ENCODE measurements at regions not wholly inside any gene's neighbourhood (a gene's known extent, or its start where the extent isn't known, plus 50 kb on each side); places are given as distances from the start of the nearest gene placed in this dataset.

DNA sequence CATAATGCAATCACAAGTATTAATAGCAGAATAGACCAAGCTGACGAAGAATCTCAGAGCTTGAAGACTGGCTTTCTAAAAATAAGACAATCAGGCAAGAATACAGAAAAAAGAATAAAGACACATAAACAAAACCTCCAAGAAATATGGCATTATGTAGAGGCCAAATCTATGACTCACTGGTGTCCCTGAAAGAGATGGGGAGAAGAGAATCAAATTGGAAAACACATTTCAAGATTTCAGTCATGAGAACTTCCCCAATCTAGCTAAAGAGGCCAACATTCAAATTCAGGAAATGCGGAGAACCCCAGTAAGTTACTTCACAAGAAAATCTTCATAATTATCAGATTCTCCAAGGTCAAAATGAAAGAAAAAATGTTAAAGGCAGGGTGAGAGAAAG, 69.0 kb upstream of the PDE7B start:
- no peak for ATAC-seq
- Mint-ChIP-seq H3K27me3 (ENCODE audit: low read depth) (no peaks in the 10 kb centered on the region), H3K27ac (no peak overlapping the region), H3K36me3 (ENCODE audit: low read depth) (no peaks in the 10 kb centered on the region), H3K4me3 (no peak overlapping the region), H3K4me1 (ENCODE audit: low read depth) (no peaks in the 10 kb centered on the region), H3K9me3 (ENCODE audit: insufficient read depth) (no peaks in the 10 kb centered on the region)
- DNase-seq: no peak
- ChIA-PET POLR2A (no interaction called here), CTCF (interaction anchor here (1.2 kb wide), 1 partner anchor 127 kb away, joined by 3 read pairs; no protein-coding TSS in a partner anchor)

- Mint-ChIP-seq H3K9me3 (ENCODE audit: insufficient read depth) (no peaks in the 10 kb centered on the region), H3K4me1 (ENCODE audit: low read depth) (no peaks in the 10 kb centered on the region), H3K27ac (no peak overlapping the region), H3K4me3 (no peak overlapping the region), H3K36me3 (ENCODE audit: low read depth) (no peaks in the 10 kb centered on the region), H3K27me3 (ENCODE audit: low read depth) (no peaks in the 10 kb centered on the region)
- no peak for DNase-seq
- no peak for ATAC-seq
- ChIA-PET POLR2A (no interaction called here), CTCF (no interaction called here)
Observed at GRCh38 chr6:135784507-135784906, 67.0 kb upstream of the PDE7B start.

- ChIA-PET CTCF (no interaction called here), POLR2A (no interaction called here)
- DNase-seq (no peak), ATAC-seq (no peak)
- Mint-ChIP-seq H3K27me3 (ENCODE audit: low read depth) (no peaks in the 10 kb centered on the region), H3K36me3 (ENCODE audit: low read depth) (no peaks in the 10 kb centered on the region), H3K27ac (no peak overlapping the region), H3K9me3 (ENCODE audit: insufficient read depth) (no peaks in the 10 kb centered on the region), H3K4me3 (no peak overlapping the region), H3K4me1 (ENCODE audit: low read depth) (no peaks in the 10 kb centered on the region)
Observed at GRCh38 chr6:135789375-135790050, 62.0 kb upstream of the PDE7B start.

DNA sequence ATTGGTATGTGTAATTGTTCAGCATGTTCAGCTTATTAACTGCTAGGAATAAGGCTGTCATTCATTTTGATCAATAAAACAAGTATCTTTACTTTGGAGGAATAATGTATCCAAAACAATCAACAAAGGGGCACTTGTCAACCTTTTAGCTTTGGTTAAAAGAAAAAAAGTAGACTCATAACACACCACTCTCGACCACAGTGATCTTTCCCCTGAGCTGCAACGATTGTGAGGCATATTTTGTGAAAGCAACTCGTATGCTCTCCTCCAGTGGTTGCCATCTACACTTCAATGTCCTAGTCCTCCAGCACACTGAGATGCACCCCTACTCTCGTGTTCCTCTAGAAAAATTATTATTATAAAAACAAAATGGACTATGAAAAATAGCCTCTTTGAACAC, 60.1 kb upstream of the PDE7B start:
- DNase-seq (no peak), ATAC-seq (no peak)
- no peaks in the 10 kb centered on the region for H3K9me3 Mint-ChIP-seq (ENCODE audit: insufficient read depth)
- no peaks in the 10 kb centered on the region for H3K36me3 Mint-ChIP-seq (ENCODE audit: low read depth)
- H3K4me3 Mint-ChIP-seq: no peak overlapping the region
- H3K27ac Mint-ChIP-seq: no peak overlapping the region
- no peaks in the 10 kb centered on the region for H3K27me3 Mint-ChIP-seq (ENCODE audit: low read depth)
- CTCF ChIA-PET: no interaction called here
- H3K4me1 Mint-ChIP-seq (ENCODE audit: low read depth): no peaks in the 10 kb centered on the region
- POLR2A ChIA-PET: no interaction called here

DNA sequence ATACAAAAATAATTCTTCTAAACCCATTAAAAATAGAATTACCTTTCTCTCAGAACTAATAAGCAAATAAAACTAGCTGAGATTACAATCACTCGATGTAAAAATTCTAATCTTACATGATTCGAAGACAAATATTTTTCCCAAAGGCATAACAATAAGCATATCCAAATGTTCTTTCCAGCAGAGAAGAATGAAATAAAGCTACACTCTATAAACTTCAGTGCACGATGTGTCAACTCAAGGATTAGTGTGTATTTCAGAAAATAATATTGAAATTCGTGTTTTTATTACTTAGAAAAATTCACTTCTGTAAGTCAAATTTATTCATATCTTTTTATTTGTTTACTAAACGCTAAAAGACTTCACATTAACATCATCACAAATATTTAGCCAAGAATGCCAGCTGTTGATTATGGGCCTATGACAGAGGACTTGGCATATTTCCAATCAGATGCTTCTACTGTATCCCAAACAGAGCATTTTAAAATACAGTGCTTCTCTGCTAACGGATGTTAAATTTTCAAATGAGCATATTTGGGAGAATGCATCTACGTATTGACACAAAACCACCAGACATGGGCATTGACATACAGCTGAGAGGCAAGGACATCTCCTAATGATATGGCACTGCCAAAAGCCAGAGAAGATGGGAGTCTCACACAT, 54.7 kb upstream of the PDE7B start:
- ATAC-seq (no peak), DNase-seq (no peak)
- H3K27me3 Mint-ChIP-seq (ENCODE audit: low read depth): no peaks in the 10 kb centered on the region
- ChIA-PET CTCF (interaction anchor here (2.2 kb wide), 1 partner anchor 113 kb away, joined by 4 read pairs; no protein-coding TSS in a partner anchor), POLR2A (no interaction called here)
- no peak overlapping the region for H3K27ac Mint-ChIP-seq
- no peaks in the 10 kb centered on the region for H3K4me1 Mint-ChIP-seq (ENCODE audit: low read depth)
- H3K36me3 Mint-ChIP-seq (ENCODE audit: low read depth): no peaks in the 10 kb centered on the region
- H3K9me3 Mint-ChIP-seq (ENCODE audit: insufficient read depth): no peaks in the 10 kb centered on the region
- no peak overlapping the region for H3K4me3 Mint-ChIP-seq

DNA sequence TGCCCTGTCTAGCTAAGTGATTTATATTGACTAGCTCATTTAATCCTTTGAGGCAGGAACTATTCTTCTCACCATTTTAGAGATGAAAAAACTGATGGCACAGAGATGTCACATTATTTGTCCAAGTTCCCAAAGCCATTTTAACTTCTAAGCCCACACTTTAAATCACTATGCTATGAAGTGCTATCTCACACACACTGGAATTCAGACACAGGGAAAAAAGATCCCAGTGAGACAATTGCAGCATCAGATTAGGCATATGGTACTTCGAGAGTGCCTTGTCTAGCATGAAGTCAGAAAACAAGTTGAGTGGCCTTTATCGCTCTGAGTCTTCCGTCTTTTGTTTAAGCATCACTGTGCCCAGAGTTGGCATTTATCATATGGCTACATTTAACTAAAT, 54.1 kb upstream of the PDE7B start:
- Mint-ChIP-seq H3K9me3 (ENCODE audit: insufficient read depth) (no peaks in the 10 kb centered on the region), H3K4me1 (ENCODE audit: low read depth) (no peaks in the 10 kb centered on the region), H3K36me3 (ENCODE audit: low read depth) (no peaks in the 10 kb centered on the region), H3K4me3 (no peak overlapping the region), H3K27ac (no peak overlapping the region), H3K27me3 (ENCODE audit: low read depth) (no peaks in the 10 kb centered on the region)
- ATAC-seq (no peak), DNase-seq (no peak)
- ChIA-PET POLR2A (no interaction called here), CTCF (interaction anchor here (2.2 kb wide), 1 partner anchor 112 kb away, joined by 4 read pairs; no protein-coding TSS in a partner anchor)

DNA sequence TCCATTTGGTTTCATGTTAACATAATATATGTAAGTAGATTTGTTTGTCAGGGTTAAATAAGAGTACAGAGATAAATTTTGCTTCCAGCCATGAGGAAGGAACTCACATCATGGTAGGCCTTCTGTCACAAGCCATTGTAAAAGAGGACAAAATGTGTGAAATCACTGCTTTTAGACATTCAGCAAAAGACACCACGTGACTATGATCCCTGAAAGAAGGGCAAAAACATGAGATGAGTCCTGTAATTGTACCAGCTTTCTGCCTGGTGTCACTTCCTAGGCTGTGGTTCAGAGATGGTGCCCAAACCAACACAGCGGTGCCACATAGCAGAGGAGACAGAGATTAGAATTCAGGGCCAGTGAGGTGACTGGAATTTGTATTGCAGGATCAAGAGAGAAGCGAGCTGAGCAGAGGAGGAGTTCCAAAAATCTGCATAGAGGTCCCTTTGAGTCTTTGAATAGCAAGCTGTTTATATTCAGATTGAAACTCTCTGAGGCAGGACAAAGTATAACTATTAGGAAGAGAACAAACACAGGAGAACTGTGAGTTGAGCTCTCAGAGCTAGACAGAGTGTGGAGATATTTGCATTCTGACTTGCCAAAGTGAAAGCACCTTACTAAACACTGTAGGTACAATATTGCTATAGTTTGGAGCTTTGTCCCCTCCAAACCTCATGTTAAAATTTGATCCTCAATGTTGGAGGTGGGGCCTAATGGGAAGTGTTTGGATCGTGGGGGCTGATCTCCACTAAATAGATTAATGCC, 52.6 kb upstream of the PDE7B start:
- Mint-ChIP-seq H3K9me3 (ENCODE audit: insufficient read depth) (no peaks in the 10 kb centered on the region), H3K27me3 (ENCODE audit: low read depth) (no peaks in the 10 kb centered on the region), H3K27ac (no peak overlapping the region), H3K4me1 (ENCODE audit: low read depth) (no peaks in the 10 kb centered on the region), H3K36me3 (ENCODE audit: low read depth) (no peaks in the 10 kb centered on the region), H3K4me3 (no peak overlapping the region)
- DNase-seq (no peak), ATAC-seq (no peak)
- ChIA-PET CTCF (interaction anchor here (0.9 kb wide), 1 partner anchor 263 kb away, joined by 3 read pairs; no protein-coding TSS in a partner anchor), POLR2A (interaction anchor here (0.5 kb wide), 1 partner anchor 8 kb away, joined by 3 read pairs; no protein-coding TSS in a partner anchor)

All from activated CD8-positive, alpha-beta T cell treated with anti-CD3 and anti-CD28 coated beads, Interleukin-2, amount 10 ng/mL, durations not matched to agents 7 days and 5 days (primary cell).